ENCODE measurements at regions not wholly inside any gene's neighbourhood (a gene's known extent, or its start where the extent isn't known, plus 50 kb on each side); places are given as distances from the start of the nearest gene placed in this dataset.

- 51 to 64% methylated on average over 4 of the region's 4 CpGs for WGBS, 2 donors
- no peaks in the 10 kb centered on the region for H3K36me3 ChIP-seq
- H3K9me3 ChIP-seq = no peaks in the 10 kb centered on the region
- DNase-seq (ENCODE audit: low spot score in 2 of 2) = no peak
- TF ChIP-seq EP300 (IDR thresholded peaks at IDR 0.05) (no peak), POLR2A (IDR thresholded peaks at IDR 0.05) (no peak), CTCF (IDR thresholded peaks at IDR 0.05) (no peak)
- H3K27me3 ChIP-seq = no peaks in the 10 kb centered on the region
- H3K4me1 ChIP-seq = no peaks in the 10 kb centered on the region
- H3K4me3 ChIP-seq = no peak overlapping the region
- H3K27ac ChIP-seq = no peak overlapping the region
Measured at GRCh38 chr1:108016451-108016920, 51.5 kb upstream of the VAV3 start.
